DMS153 treated with DMSO at 0.1 percent for 48 hours (cell line): ENCODE measurements at regions not wholly inside any gene's neighbourhood (a gene's known extent, or its start where the extent isn't known, plus 50 kb on each side); places are given as distances from the start of the nearest gene placed in this dataset.
A peak's percentile ranks its signal among the peaks of the same experiment; 100 is the strongest.

Experiments used
- DNase-seq: peaks from one replicate; lab custom pipeline; 2025; ENCODE audit not compliant: unreplicated experiment; lab: John Stamatoyannopoulos, UW

DNA sequence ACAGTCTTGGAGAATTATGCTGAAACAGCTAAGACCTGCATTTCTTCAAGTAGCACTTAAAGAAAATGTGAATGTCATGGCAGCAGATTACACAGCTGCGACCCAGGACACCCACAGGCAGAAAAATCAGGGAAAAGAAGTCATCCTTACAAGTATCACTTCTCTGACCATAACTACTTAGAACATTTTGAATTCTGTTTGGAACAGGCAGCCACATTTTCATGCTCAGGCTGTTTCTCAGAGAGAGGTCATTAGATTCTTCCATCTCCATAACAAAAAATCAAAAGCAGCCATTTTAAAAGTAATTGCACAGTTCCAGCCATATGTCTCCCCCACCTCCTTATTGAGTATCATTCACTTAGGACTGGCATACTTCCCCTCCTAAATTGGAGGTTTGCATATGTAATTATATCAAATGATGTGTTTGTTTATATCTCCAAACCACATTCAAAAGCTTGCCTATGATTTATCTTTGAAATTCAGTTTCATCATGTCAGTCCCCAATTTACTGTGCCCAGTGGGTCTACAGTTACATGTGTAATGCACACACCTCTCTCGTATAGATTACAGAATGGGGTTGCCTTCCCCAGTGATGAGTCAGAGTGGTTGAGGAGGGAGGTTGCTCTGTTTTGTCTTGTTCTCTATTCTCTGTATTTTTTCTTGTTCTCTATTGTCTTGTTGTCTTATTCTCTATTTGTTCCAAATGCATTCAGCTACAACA, 276.5 kb upstream of the MTNR1B start:
- DNase-seq, result no peak

DNA sequence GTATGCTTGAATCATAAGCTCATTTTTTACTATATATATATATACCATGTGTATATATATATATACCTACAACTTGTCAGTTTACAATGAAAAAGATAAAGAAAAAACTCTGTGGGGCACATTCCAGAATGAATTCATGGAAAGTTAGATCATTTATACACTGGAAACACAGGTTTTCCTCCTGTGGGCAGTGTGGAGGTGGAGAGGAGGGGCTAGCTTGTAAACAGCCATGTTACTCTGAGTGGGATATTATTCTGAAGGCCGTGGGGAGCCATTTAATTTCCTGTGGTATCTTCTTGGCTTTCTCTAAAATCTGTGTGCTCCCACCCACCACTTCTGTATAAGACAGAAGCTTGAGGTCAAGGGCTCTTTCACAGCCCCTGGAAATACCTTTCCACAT, 273.4 kb upstream of the MTNR1B start:
- DNase-seq, result no peak

DNA sequence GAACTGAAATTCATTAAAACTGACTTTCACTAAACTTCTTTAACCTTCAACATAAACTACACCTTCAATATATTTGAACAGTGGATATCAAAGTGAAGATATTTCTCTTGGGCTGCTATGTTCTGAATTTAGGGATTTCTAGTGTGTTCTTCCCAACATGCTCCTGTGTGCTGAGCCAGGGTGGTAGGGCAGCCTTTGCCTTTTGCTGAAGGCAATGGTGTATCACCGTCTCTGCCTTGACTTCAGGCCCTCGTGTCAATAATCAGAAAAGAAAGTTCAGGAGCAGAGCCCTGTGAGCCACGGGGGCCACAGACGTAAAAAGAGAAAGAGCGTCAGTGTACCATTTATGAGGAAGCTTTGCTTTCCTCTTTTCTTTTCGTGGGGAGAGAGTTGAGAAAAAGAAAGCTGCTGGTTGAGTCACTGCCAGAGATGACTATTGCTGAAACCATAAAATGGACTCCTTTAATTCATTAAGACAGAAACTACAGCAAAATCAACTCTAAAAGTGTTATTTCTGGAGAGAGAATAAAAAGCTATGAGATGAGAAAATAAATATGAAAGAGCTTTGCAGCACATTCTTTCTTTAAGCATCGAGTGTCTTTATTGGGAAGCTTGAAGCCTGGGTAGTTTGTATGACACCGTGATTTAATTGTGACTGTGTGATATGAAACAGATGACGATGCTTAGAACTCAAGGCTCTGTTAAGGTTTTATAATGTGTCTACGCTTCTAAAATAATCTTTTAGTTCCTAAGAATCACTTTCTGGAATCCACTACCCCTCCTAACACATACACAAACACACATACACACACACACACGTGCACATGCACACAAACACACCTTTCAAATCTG, 271.8 kb upstream of the MTNR1B start:
- no peak for DNase-seq

DNA sequence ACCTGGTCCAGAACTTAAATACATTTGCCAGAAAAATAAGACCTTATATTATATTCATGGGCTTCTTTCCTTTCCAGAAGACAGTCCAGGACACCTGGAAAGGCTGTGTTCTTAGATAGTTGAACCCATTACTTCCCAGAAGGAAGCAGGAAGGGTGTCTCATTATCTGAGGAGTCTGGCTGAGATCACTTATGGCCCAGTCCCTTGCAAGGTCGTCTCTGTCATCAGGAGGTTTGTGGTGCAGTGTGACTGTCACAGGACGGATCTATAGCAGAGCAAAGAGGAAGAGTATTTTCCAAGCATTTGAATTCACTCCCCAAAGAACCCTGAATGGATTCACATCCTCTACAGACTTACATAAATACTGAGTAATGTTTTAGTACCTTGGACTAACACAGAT, 270.7 kb upstream of the MTNR1B start:
- no peak for DNase-seq

DNA sequence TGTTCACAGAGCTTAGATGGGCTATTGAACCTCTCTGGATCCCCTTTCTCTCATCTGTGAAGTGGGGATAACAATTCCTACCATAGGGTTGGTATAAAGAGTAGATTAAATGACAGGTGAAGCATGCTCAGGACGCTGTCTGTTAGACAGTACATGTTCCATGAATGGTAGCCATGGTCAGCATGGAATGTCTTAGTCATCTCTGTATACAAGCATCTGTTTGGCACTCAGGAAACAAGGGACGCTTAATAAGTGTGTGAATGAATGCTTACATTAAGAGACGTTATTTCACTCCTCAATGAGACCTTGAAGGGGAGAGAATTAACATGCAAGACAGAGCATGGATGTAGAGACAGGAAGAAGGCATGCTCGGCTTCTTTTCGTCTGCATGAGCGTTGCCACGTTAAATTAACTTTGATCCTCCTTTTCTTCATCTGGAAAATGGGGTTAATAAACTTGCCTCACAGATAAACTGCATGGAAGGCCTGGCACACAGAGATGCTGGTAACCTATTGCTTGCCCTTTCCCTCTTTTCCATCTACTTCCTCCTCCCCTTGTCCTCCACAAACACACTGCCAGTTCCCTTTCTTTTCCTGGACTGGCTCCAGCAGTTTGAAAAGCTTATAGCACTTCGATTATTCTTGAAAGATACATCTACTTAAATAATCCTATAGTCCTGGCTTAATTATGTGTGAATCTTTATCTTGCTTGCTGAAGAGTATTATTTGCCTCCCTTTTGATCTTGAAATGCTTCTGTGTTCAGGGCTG, 267.2 kb upstream of the MTNR1B start:
- DNase-seq, result no peak

DNA sequence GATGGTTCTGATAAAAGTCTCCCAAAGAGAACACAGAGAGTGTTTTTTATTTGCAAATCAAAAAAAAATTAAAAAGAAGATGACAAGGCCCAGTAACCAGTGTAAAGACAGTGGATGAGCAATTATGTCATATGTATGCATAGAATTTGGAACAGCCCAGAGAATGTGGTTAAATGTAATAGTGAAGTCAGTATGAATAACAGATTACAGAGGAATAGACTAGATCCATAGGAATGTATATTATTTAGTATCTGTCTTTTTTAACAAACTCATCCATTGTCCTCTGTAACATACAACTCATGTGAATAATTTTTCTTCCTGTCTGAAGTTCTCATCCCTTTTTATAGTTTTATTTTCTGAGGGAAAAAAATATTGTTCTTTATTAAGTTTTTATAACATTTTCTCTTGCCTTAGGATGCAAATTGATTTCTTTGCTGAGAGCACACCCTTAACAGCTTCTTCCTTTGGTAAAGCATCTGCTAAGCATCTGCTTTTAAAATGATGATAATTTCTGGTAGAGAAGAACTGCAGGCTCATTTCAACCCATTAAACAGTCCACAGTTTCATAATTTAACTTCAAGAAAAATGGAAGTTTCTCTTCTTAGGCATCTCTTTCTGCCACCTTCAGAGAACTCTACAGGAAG, 266.5 kb upstream of the MTNR1B start:
- no peak for DNase-seq

DNA sequence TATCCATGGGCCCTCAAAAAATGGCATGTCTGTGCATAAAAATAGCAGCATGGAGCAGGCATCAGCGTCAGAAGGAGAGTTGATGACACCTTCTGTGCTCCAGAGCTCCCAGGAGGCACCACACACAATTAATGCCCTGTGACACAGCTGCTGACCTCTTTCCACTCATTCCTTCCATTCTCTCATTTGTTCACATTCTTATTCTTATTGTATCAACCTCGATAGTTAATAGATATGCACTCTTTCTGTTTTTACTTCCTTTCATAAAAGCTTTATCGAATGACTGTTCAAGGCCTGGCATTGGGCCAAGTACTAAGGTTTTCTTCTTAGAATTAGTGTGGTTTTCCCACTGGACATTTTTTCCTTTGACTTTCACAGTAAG, 266.0 kb upstream of the MTNR1B start:
- no peak for DNase-seq

DNA sequence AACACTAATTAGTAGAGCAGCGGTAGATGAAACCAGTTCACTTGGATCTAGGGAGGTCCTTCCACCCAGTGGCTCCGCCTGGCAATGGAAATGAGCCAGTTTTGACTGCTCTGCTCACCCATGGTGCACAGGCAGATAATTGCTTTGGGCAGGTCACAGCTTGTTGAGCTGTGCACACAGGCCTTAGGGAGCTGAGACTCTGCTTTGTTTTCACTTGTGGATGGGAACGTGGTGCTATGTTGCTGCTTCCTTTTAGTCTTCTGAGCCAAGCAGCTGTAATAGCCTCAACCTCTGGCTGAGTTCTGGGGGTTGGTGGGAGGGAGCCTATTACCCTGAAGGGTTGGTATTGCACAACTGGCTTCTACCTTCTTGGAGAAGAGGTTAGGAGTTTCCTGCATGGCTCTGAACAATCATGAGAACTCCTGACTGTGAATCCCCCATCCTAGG, 262.3 kb upstream of the MTNR1B start:
- peak; percentile 92 for DNase-seq

DNA sequence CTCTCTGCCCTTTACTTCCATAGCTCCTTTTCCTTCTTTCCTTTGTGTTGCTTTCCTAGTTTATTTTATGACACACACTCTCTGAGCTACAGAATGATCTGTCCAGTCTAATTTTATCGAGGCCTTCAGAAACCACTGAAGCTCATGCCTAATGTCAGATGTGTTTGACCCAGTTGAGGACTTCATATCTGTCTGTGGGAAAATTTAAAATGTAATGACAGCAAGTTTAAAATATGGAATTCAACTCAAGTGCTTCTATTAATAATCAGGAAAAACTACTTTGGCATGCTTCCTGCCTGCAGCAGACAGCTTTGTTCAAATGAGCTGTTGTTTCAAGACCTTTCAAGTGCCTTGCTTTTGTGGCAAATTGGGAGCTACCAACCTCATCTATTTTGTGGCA, 261.8 kb upstream of the MTNR1B start:
- DNase-seq, result no peak

DNA sequence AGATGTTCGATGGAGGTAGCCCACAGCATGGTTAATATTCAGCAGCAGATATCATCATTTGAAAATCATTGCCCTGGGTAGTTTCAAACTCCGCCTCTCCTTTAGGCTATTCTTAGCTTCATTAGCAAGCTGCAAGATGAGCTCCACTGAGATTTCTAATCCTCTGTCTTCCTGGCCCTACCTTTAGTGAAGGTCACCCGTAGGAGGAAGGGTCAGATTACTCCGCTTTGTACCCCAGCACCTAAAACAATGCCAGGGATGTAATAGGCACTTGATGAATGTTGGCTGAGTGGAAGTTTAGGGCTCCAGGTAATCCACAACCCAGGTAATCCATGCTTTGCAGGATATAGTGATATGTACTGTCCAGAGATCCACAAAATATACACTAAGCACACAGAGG, 260.1 kb upstream of the MTNR1B start:
- no peak for DNase-seq

DNA sequence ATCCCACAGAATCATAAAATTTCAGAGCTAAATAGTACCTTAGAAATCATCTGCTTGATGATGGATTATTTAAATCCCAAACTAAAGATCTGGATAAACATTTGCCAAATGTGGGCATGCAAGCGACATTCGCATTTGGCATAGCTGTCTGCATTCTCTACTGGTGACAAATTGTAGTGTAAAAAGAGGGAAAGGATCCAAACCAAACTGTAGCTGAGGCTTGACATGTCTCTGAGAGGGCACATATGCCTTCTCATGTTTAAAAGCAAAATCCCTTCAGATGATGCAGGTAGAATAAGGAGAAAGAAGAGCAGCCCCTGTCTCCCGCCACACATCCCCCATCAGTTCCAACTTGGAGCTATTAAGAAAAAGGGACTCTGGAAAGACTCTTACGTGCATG, 257.5 kb upstream of the MTNR1B start:
- no peak for DNase-seq

DNA sequence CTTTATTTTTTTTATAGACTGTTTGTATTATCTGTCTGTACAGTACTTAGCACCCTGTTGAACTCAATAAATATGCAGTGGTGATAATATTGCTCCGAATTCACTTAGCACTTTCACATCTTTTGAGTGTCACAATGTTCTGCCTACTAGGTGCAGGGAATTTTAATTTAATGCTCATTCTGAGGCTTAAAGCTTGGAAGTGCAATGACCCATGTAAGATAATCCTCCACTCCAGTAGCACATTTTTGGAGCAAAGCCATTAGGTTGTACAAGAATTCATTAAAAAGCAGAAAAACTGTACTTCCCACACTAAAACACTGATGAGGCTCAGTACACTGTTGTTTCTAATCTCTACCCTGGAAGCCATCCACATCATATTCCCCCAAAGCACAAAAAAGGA, 255.3 kb upstream of the MTNR1B start:
- no peak for DNase-seq

DNA sequence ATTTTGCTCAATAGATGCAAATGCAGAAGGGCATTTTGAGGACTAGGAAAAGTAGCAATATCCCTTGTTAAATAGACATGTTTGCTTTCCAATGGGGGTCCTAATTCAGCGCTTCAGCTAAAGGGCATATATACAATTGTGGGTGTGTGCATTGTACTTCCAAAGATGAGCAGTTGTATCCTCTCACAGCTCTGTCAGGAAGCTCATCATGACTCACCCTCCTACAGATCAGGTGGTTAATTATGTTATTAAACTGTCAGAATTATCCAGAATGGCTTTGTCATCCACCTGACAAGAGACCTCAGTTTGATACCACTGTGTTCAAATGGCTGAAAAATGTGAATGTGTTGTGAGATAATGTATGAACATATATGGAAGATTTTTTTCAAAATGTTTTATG, 252.2 kb upstream of the MTNR1B start:
- DNase-seq, result no peak

DNA sequence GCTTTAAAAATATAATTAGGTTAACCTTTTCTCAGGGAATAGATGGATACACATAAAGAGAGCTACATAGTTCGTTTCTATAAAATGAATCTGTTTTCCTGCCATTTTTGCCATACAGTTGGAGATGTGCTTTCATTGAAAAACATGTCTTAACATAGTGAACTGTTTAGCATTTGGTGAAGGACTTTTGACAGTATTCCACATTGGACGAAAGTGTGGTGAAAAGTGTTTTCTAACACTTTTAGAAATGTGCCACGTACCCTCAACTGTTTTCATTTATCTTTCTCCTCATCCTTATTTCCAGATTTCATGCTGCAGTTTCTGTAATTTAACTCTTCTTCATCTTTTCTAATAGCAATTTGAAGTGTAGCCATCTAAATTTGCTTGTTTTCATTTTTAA, 249.1 kb upstream of the MTNR1B start:
- no peak for DNase-seq

DNA sequence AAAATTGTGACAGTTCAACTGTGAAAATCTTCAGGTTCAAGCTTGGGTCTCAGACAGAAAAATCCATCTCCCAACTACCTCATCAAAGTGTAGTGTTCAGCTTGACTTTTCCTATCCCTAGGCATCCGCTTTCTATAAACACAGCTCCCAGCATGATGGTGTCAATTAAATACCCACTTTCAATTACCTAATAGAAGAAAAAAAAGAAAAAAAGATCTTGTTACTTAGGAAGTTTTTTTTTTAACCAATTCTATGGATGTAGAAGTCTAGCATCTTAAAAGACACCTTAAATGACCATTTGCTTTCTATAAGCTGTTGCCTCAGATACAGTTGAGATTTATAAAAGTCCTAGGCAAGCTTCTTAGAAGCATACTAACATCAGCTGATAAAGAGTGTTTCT, 244.1 kb upstream of the MTNR1B start:
- no peak for DNase-seq

DNA sequence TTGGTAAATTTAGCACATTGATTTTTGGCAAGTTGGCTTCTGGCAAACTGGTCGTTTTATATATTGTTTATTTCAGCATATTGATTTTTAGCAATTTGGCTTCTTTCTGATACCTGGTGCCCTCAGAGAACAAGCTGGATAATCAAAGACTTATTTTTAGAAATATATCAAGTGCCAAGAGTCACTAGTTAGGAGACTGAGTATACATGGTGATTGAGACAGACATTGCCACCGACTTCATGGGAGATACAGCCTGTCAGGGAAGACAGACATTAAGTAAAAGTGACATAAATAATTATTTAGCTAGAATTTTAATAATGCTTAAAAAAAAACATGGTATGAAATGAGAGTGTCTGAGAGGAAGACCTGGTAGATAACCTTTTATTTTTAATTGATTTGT, 242.3 kb upstream of the MTNR1B start:
- no peak for DNase-seq

DNA sequence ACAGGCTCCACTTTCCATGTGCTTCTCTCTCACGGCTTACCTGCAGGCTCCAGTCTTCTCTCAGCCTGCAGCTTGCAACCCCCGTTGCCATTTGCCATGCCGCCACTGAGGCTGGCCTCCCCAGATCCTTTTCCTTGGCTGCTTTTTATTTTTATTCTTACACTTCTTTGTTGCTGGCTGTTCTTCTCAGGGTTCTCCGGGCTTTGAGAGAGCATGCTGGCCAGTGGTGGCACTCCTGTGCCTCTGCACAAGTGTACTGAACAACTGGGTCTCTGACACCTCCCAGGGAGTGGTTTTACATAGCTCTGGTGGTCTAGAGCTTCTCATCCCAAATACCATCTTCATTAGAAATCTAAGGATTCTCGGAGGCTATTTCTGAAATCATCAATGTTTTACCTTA, 241.7 kb upstream of the MTNR1B start:
- DNase-seq, result no peak

DNA sequence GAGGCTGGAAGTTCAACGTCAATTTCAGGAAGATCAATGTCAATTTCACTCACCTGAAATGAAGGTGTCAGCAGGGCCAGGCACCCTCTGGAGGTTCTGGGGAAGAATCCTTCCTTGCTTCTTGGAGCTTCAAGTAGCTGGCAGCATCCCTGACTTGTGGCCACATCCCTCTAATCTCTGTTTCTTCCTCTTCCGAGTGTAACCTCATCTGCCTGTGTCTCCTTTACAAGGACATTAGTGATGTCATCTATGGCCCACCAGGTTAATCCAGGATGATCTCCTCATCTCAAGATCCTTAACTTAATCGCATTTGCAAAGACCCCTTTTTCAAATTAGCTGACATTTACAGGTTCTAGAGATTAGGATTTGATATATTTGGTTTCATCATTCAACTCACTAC, 240.8 kb upstream of the MTNR1B start:
- no peak for DNase-seq

DNA sequence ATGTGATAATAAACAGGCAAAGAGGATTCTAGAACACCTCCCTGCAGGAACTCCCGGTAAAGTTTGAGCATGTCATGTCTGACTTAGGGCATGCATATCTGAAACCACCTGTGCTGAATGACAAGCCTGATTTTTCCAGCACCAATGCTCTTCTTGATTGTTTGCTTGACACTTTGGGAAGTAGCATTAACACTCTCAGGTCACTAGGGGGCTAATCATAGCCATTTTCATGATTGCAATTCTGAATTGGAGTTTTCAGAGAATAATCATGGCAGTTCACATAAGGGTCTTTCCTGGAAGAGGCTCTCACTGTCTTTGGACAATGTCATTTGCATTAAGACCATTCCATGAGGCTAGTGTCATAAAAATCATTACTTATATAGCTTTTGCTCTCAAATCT, 234.4 kb upstream of the MTNR1B start:
- DNase-seq, result no peak

DNA sequence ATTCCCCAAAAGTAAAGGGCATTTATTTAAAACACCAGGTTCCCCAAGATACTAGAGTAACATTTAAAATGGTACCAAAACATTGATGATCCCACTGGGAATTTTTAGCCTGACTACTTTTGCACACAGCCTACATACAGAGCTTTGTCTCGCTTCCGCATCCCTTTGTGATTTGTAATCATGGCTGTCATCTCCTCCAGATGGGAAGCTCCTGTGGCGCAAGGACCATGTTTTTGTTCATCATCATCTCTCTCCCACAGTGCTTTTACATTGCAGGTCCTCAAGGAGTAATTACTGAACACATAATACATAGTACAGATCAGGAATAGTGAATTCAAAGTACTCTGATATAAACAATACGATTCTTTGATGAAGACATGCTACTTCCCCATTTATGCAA, 231.2 kb upstream of the MTNR1B start:
- DNase-seq, result no peak

DNA sequence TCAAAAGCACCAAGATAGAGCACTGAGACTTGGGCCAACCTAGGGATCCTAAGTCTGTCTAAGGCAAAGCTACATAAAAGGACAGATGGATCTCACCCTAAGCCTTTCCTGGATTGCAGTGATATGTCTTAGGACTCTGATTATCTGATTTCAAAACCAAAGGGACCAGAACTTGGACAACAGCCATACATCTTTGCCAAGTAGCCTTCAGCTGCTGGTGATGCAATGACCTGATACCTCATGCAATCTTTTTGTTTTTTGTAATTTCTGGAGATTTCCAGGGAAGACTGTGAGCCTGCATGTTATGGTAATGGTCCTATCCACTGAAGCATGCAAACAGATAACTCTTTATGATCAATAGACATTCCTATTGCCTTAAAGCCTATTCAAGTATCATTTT, 230.4 kb upstream of the MTNR1B start:
- no peak for DNase-seq
